NCI-H2196 (cell line): ENCODE measurements at regions not wholly inside any gene's neighbourhood (a gene's known extent, or its start where the extent isn't known, plus 50 kb on each side); places are given as distances from the start of the nearest gene placed in this dataset.

ENCODE experiments used
- DNase-seq: peaks from one replicate; lab custom pipeline; 2025; ENCODE audit not compliant: unreplicated experiment; lab: John Stamatoyannopoulos, UW

DNA sequence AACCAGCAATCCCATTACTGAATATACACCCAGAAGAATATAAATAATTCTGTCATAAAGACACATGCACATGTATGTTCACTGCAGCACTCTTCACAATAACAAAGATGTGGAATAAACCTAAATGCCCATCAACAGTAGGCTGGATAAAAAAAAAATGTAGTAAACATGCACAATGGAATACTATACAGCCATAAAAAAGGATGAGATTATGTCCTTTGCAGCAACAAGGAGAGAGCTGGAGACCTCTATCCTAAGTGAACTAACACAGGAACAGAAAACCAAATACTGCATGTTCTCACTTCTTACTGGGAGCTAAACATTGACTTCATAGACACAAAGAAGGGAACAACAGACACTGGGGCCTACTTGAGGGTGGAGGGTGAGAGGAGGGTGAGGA lies 2067.7 kb downstream of the ARAP2 start:
- DNase-seq: no peak

DNA sequence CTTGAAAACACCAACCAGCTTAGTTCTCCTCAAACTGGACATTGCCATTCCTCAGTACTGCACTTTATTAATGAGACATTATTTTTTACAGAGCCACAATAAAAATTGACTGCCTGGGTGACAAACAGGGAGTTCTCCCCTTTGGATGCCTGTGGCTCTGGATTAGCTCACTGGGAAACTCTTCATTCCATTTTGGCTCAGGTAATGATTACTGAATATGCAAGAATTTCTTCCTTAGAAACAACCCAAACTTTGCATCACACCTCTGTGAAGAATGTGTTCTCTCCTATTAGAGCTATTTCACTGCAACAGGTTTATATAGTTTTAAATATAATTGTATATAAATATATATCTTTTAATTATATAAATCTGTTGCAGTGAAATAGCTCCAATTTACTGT lies 2065.8 kb downstream of the ARAP2 start:
- DNase-seq: no peak

DNA sequence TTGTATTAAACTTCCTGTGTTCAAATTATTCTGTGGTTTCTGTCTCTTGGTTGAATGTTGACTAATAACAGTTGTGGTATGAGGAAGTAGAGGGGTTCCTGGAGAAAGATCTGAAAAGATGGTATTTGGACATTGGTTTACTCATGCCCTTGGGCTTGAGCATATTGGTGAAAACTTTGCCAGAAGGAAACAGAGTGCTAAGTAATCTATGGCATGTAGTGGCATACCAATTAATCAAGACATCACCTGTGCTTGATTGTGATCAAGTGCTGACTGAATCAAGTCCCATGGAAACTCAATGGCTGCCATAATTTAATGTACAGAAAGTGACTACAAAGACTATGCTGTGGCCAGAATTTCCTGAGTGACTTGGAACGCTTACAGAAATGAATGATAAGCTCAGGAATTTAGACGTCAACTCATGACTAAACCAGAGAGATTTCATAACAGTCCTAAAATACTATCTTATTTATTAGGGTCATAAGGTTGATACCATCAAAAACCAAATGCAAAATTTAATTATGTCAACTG lies 2062.9 kb downstream of the ARAP2 start:
- no peak for DNase-seq

DNA sequence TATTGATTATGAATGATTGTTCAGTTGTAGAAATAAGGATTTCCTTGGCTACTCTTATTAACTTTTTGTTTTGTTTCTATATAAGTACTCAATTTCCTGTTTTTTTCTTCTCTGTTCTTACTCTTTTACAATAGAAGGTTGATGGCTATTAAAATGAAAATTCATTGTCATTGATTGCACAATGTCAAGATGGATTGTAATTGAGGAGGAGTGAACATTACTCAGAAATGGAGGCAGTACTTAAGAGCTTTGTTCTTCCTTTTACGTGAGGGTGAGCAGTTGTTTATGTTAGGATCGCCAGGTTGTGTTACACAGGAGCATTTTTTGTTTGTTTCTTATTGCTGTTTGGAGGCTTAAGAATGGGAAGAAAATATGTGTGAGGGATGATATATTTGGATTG lies 2062.4 kb downstream of the ARAP2 start:
- DNase-seq: no peak

DNA sequence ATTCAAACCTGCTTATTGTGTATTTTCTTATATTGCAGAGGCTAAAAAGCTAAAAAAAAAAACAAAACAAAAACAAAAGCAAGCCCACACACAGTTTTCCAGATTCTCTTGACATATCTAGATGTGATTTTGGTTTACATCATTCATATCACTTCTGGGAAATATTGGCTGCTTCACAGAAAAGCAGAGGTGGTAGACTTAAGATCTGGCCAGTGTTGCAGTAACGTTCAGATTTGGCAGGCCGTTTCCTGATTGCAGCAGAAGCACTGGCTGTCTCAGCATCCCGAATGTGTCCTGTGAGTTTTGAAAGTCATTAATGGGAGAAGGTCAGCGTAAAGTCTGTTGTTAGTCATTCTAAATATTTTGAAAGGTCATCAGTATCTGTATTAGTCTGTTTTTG lies 2062.0 kb downstream of the ARAP2 start:
- DNase-seq: no peak

DNA sequence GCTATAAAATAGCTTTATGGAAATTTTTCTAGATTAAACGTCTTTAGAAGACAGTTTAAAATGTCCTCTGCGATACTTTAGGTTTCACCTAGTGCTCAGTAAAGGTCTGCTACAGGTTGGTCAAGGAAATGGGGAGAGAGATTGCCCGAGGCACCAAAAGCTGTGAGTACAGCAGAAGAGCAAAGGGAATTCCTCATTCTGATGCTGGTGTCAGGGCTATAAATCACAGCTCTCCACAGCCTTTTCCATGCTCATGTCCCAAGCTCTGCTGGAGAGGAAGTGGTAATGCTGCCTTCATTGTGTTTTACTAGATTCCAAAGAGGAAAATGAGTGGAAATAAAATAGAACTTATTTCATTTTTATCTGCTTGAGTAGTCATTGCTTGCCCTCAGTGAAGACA lies 2060.4 kb downstream of the ARAP2 start:
- DNase-seq: no peak

DNA sequence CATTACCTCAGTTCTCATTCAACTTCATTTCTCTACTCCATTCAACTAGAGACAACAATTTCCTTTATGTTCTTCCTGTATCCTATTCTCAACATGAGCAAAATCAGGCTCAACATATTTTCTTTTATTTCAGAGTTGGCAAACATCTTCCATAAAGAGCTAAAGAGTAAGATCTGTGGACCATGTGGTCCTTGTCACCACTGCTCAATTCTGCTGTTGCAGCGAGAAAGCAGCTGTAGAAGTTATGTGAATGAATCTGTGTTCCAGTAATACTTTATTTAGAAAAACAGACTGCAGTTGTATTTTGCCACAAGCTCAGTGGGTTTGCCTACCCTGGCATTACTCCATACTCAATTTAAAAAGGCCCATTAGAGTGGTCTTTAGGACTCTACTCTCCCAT lies 2057.3 kb downstream of the ARAP2 start:
- no peak for DNase-seq

DNA sequence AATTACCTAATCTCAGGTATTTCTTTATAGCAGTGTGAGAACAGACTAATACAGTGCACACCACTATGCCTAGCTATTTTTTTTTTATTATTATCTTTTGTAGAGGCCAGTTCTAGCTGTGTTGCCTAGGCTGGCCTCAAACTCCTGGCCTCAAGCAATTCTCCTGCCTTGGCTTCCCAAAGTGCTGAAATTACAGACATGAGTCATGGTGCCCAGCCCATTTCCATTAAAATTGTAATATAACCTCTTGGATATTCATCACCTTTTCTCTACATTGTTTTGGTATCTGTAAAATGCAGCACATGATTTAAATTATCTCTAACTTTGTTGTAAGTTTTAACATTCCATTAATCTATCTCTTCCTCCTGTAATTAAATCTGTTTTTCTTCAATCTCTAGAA lies 2052.9 kb downstream of the ARAP2 start:
- no peak for DNase-seq

DNA sequence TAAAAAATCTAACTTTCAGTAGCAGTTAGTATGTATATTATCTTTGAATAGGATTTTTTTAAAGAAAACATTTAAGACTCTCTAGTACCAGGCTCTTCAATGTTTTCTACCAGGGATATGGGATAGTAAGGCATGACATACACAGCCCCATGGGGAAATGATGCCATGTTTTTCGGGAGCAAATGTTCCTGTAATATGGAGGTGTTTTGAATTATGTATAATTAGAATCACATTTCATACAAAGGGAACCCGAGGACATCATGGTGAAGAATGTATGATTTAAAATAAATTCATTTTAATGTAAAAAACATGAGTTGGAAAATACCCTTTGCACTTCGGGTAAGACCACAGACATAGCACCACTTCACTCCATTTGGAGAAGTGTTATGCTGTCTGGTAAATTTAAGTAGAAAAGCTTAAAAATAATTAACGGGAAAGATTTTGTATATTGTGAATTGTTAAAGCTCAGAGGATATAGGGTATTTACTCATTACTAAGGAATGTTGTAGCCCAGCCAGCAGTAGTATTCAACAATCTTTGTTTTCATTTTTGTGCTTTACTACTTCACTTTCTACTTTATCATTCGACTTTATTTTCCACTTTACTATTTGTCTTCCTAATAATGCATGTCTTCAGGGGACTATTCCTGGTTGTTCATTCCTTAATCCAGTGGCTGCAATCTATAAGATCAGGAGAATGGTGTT lies 2050.7 kb downstream of the ARAP2 start:
- DNase-seq: no peak

DNA sequence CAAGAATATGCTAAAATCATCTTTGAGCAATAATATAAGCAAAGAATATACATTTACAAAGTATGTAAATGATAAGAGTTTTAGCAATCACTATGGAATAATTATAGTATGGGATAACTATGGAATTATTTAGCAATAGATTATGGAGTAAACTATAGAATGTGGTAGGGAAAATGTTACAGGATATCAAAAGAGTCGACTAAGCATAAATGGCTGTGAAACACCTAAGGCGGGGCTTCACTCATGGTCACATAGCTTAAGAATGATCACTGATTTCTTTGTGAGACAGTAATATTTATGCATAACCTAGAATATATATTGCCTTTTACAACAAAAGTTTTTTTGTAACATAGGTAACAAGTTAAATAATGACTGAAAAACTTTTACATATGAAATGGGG lies 2049.7 kb downstream of the ARAP2 start:
- DNase-seq: no peak

DNA sequence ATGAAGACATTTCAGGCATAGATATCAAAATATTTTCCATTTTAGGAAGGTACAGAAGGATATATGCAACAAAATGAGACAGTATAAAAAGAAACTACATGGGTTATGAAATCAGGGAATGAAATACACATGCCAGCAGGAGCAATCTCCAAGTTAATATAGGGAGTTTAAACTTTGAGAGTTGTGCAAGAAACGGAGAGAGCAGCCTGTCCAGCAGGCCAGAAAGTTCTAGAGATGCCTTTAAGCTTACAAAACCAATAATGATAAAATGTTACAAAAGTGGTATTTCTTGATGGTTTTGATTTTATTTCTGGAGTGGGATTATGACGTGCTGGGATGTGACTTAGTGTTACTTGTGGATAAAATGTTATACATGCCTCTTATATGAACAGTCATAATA lies 2047.9 kb downstream of the ARAP2 start:
- DNase-seq: no peak

DNA sequence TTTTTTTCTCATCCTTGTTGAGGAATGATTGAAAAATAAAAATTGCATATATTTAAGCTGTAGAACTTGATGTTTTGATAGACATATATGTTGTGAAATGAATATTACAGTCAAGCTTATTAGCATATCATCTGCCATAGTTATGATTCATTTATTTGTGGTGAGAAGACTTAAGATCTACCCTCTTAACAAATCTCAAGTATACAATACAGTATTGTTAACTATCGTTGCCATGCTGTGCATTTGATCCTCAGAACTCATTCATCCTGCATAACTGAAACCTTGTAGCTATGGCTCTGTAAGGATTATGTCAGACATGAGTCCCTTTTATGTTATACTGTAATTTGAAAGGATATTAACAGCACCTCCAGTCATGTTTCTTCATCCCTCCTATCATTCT lies 2045.3 kb downstream of the ARAP2 start:
- DNase-seq: no peak

DNA sequence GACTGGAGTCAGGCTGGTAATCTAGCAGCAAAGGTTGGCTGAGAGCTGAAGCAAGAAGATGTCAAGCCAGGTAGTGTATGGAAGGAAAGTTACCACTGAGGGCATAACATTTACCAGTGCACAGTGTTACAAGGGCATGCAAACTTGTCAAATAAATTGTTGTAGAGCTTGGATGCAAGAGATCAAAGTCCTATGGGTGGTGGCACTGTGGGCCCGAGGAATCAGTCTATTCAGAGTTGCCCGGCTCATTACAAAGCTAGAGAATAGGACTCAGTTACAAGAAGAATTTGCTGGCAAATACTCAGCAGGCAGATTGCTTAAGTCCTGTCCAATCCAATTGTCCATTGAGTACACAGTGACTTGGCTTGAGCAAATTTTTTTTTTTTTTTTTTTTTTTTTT lies 2043.8 kb downstream of the ARAP2 start:
- DNase-seq: no peak

DNA sequence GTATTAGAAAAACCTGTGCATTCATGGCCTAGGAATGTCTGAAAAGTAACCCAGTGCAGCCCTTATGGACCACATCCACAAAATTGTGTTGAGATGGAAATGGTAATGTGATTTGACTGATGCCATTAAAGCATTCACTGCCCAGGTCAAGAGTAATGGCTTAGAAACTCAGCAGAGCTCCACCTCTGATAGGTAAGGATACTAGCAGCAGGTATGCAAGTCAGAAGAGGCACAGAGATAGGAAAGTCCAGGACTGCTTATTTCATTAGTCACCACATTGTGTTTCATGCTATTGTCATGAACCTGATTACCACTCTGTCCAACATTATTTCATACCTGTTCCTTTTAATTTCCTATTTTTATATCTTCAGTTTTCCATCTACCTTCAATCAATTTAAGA lies 2042.2 kb downstream of the ARAP2 start:
- no peak for DNase-seq

DNA sequence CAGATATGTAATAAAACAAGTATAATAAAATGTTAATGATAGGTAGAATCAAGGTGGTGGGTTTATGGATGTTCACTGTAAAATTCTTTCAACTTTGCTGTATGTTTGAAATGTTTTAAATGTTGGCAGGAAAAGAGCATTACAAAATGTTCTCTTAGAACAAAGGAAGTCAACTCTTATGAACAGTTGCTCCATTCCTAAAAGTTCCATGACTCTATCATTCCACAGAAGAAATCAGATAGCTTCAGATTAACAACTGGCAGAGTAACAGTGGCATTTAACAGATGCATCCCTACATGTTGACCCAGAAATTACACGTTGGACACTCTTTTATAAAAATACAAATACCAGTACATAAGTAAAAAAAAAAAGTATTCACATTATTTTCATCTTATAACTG lies 2023.7 kb downstream of the ARAP2 start:
- DNase-seq: no peak

DNA sequence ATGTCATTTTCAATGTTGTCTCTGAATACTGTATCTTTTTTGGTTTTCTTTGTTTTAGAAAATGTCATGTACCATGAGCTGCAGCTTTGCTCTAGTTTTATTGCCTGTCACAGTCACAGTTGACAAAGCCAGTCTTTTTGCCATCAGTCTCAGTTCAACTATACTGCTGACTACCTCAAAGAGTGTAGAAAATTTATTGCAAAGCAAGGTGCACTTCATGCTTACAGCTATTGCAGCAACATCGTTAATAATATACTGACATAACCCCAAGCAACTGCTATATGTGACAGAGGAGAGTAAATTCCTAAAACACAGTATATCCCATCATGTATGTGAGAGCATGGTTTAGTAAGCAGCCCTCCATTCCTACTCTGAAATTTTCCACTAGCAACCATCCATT lies 2022.3 kb downstream of the ARAP2 start:
- DNase-seq: no peak

DNA sequence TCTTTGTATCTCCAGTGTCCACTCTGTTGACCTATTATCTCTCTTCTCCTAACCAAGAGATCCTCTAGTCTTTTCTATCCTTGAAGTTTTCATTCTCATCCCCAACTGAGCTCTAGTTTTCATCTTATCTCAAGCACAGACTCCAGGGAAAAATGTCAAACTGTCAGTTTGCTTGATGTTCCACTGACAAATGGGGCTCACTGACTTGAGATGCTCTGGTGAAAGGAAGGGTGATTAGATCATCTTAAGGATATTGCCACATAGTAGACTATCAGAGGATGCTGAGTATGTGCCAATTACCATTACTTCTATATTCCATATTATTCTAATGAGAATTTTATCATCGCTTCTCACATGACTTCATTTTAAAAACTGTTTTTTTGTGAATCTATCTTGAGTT lies 2008.2 kb downstream of the ARAP2 start:
- no peak for DNase-seq

DNA sequence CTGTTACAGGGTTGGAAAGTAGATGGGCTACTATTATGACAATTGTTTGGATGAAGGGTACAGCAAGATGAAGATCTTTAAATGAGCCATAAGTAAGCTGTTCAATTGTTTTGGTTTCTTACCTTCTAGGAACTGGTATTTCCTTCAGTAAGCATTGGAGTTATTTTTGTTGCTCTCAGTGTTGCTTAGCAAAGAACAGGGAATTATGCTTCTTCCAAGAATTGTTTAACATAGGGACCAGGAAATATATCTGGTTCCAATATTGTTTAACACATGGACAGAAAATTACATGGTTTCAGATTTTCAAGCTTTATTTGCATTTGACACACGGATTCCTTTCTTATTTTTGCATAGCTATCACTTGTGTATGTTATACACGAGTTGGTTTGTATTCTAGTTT lies 1999.0 kb downstream of the ARAP2 start:
- no peak for DNase-seq

DNA sequence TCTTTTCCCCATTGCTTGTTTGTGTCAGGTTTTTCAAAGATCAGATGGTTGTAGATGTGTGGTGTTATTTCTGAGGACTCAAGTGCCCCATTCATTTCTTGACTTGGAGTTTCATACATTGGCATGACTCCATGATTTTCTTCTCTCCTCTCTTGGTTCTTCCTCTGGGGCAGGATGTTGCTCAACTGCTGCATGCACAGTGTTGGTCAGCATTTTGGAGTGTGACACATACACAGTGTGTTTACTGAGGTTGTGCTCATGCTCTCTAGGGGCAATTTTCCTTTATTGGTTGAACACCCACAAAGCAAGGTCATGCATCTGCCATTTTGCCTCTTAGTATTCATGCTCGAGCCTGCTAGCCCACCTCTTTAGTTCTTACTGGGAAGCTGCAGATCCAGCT lies 1993.8 kb downstream of the ARAP2 start:
- no peak for DNase-seq

DNA sequence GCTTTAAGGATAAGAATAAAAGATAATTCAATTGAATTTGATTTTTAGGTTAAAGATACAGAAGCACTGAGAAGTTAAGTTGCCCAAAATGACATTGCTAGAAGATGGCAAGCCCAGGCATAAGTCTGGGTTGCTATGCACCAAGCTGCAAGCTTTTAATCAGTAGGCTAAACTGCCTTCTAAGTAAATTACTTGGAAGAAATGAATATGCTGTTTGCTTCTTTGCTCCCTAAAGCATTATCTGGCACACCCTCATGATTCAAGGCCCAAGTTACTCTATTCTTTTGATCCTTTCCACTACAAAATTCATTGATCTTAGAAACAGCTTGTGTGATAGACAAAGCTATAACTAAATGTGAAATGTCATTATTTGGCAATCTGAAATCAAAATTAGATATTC lies 1991.1 kb downstream of the ARAP2 start:
- DNase-seq: no peak

DNA sequence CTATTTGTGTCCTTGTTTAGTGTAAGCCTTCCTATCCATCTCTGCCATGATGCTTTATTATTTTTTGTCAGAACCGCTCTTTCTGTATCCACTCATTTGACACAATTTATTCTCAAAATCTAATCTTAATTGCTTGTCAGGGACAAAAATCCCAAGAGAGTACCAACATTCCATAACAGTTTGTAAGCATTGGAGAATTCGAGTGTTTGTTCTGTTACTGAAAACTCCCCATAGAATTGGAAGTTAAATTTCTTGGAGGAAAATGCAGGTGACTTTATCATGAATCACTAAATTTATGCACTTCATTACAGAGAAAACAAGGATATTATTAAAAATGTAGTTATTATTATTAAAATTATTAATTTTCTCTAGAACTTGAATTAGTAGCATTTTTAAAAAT lies 1986.1 kb downstream of the ARAP2 start:
- DNase-seq: no peak

DNA sequence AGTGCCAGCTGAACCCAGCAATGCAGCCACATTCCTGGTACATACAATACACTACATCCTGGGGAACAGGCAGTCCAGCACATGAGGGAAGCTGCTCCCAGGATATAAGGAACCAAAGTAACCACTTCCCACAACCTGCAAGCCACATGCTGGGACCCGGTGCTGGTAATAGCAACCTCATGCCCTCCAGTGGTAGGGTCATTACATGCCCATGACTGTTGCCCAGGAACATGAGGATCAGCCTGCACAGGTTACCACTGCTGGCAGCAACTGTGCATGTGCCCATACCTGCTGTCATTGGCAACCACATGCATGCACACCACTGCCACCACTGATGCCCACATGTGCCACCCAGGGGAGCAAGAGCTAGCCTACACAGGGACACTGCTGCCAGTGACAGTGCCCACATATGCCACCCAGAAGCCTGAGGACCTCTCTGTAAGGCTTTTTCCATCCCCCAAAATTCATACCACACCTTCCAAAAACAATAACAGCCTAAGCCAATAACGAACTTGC lies 1982.5 kb downstream of the ARAP2 start:
- no peak for DNase-seq

DNA sequence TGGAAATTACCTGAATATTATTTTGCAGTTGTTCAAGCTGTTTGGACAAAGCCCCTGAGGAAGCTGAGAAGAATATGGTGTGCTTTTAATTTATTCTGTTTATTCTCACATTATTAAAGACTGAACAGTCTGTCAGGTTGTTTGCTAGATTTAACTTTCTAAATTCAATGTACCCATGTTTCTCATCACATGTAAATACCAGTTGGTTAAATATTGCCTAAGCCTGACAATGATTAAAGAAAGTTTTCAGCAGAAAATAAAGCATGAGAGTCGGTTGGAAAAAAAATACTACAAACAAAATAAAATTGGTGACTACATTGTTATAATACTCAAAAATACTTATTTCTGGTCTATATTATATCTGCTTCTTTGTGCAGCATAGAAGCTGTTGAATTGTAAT lies 1974.7 kb downstream of the ARAP2 start:
- DNase-seq: no peak
